H9 (cell line): ENCODE measurements at regions not wholly inside any gene's neighbourhood (a gene's known extent, or its start where the extent isn't known, plus 50 kb on each side); places are given as distances from the start of the nearest gene placed in this dataset.

Experiments used
- DNase-seq: peaks from one replicate; pipeline ENCODE4 v3.0.0-alpha.2; 2017
- H2AFZ ChIP-seq: one replicate; pipeline ENCODE4 v1.6.1; 2013; ENCODE audit warnings: mild to moderate bottlenecking, low read length, control low read depth, moderate library complexity
- H2AK5ac ChIP-seq: 2 replicates; pipeline ENCODE4 v1.6.1; 2013; ENCODE audit warnings: low read length, control low read depth, mixed read lengths; ENCODE audit not compliant: insufficient read length
- H2BK120ac ChIP-seq: one replicate; pipeline ENCODE4 v1.6.1; 2013; ENCODE audit warnings: low read depth, mild to moderate bottlenecking, low read length, control low read depth, inconsistent platforms; ENCODE audit not compliant: poor library complexity, severe bottlenecking
- H2BK12ac ChIP-seq: 2 replicates; pipeline ENCODE4 v1.6.1; 2013; ENCODE audit warnings: low read length, control low read depth, mixed read lengths, low read depth; ENCODE audit not compliant: insufficient read length
- H2BK15ac ChIP-seq: 2 replicates; pipeline ENCODE4 v1.6.1; 2013; ENCODE audit warnings: low read depth, low read length, control low read depth
- H2BK20ac ChIP-seq: one replicate; pipeline ENCODE4 v1.6.1; 2013; ENCODE audit warnings: low read depth, mild to moderate bottlenecking, low read length, control low read depth, inconsistent platforms; ENCODE audit not compliant: poor library complexity, severe bottlenecking
- H2BK5ac ChIP-seq: 2 replicates; pipeline ENCODE4 v1.6.1; 2013; ENCODE audit warnings: low read length, control low read depth, mixed read lengths; ENCODE audit not compliant: insufficient read length
- H3K14ac ChIP-seq: 2 replicates; pipeline ENCODE4 v1.6.1; 2013; ENCODE audit warnings: low read length, control low read depth; ENCODE audit not compliant: insufficient read depth
- H3K18ac ChIP-seq: 2 replicates; pipeline ENCODE4 v1.6.1; 2013; ENCODE audit warnings: low read depth, mild to moderate bottlenecking, mixed read lengths, low read length, control low read depth; ENCODE audit not compliant: insufficient read length
- H3K23ac ChIP-seq: 2 replicates; pipeline ENCODE4 v1.6.1; 2013; ENCODE audit warnings: low read length, control low read depth, mixed read lengths, low read depth; ENCODE audit not compliant: insufficient read length
- H3K23me2 ChIP-seq: 2 replicates; pipeline ENCODE4 v1.6.1; 2013; ENCODE audit warnings: low read depth, mild to moderate bottlenecking, mixed read lengths, low read length, control low read depth; ENCODE audit not compliant: insufficient read length, poor library complexity, severe bottlenecking
- H3K27ac ChIP-seq: 2 replicates; pipeline ENCODE4 v1.5.1; 2013; ENCODE audit warnings: low read length, control low read depth, mixed read lengths, low read depth; ENCODE audit not compliant: insufficient read length
- H3K27me3 ChIP-seq: 2 replicates; pipeline ENCODE4 v1.6.1; 2013; ENCODE audit warnings: low read length, control low read depth, inconsistent platforms; ENCODE audit not compliant: insufficient read depth
- H3K4ac ChIP-seq: 2 replicates; pipeline ENCODE4 v1.6.1; 2013; ENCODE audit warnings: low read depth, mild to moderate bottlenecking, control low read depth, inconsistent platforms, low read length, moderate library complexity
- H3K4me1 ChIP-seq: 2 replicates; pipeline ENCODE4 v1.6.1; 2013; ENCODE audit warnings: low read length, control low read depth, inconsistent platforms; ENCODE audit not compliant: insufficient read depth
- H3K4me2 ChIP-seq: 2 replicates; pipeline ENCODE4 v1.6.1; 2013; ENCODE audit warnings: low read length, control low read depth, mixed read lengths; ENCODE audit not compliant: insufficient read length, insufficient read depth
- H3K56ac ChIP-seq: 2 replicates; pipeline ENCODE4 v1.6.1; 2013; ENCODE audit warnings: low read depth, mild to moderate bottlenecking, mixed read lengths, low read length, control low read depth; ENCODE audit not compliant: insufficient read length
- H3K79me1 ChIP-seq: 2 replicates; pipeline ENCODE4 v1.6.1; 2013; ENCODE audit warnings: low read depth, mild to moderate bottlenecking, moderate library complexity, low read length, control low read depth, inconsistent platforms; ENCODE audit not compliant: insufficient read depth, poor library complexity, severe bottlenecking
- H3K79me2 ChIP-seq: 2 replicates; pipeline ENCODE4 v1.6.1; 2013; ENCODE audit warnings: low read length, control low read depth, inconsistent platforms; ENCODE audit not compliant: insufficient read depth
- H3K9ac ChIP-seq: 2 replicates; pipeline ENCODE4 v1.6.1; 2013; ENCODE audit warnings: low read length, control low read depth, mixed read lengths; ENCODE audit not compliant: insufficient read length; ENCODE audit errors: extremely low read depth
- H3K9me3 ChIP-seq: one replicate; pipeline ENCODE4 v1.6.1; 2013; ENCODE audit warnings: low read depth, low read length, inconsistent platforms; ENCODE audit not compliant: control insufficient read depth
- H3T11ph ChIP-seq: one replicate; pipeline ENCODE4 v1.6.1; 2013; ENCODE audit warnings: mild to moderate bottlenecking, low read length, control low read depth, inconsistent platforms
- H4K20me1 ChIP-seq: one replicate; pipeline ENCODE4 v1.6.1; 2013; ENCODE audit not compliant: control insufficient read depth, insufficient read length, insufficient read depth
- H4K5ac ChIP-seq: 2 replicates; pipeline ENCODE4 v1.6.1; 2013; ENCODE audit warnings: low read depth, mild to moderate bottlenecking, mixed read lengths, low read length, control low read depth; ENCODE audit not compliant: insufficient read length
- H4K8ac ChIP-seq: replicated peaks from 2 replicates; pipeline ENCODE4 v1.6.1; 2013; ENCODE audit warnings: low read length, control low read depth, mixed read lengths, low read depth; ENCODE audit not compliant: insufficient read length
- H4K91ac ChIP-seq: 2 replicates; pipeline ENCODE4 v1.6.1; 2013; ENCODE audit warnings: low read depth, mild to moderate bottlenecking, moderate library complexity, mixed read lengths, low read length, control low read depth; ENCODE audit not compliant: insufficient read length
- H3K27ac Mint-ChIP-seq, 3 experiments: 2 replicates in 2 of 3; 3 replicates in 1 of 3; pipeline ENCODE4 v1.8.0; 2020 to 2021; ENCODE audit warnings: mixed read lengths in 3 of 3, mild to moderate bottlenecking in 1 of 3, moderate library complexity in 1 of 3
- H3K27me3 Mint-ChIP-seq: 2 replicates; pipeline ENCODE4 v1.8.0; 2021; ENCODE audit warnings: low read depth, mild to moderate bottlenecking, moderate library complexity, mixed read lengths
- H3K36me3 Mint-ChIP-seq, 3 experiments: 2 replicates in 2 of 3; 3 replicates in 1 of 3; pipeline ENCODE4 v1.8.0; 2020 to 2021; ENCODE audit warnings: low read depth in 3 of 3, mixed read lengths in 3 of 3; ENCODE audit not compliant: insufficient read depth in 1 of 3
- H3K4me1 Mint-ChIP-seq, 2 experiments: 2 replicates each; pipeline ENCODE4 v1.8.0; 2020; ENCODE audit warnings: mixed read lengths in 2 of 2
- H3K4me3 Mint-ChIP-seq, 2 experiments: 2 replicates in 1 of 2; 3 replicates in 1 of 2; pipeline ENCODE4 v1.8.0; 2020 to 2021; ENCODE audit warnings: mild to moderate bottlenecking in 2 of 2, mixed read lengths in 2 of 2, moderate library complexity in 1 of 2
- H3K9me3 Mint-ChIP-seq, 2 experiments: 2 replicates in 1 of 2; 3 replicates in 1 of 2; pipeline ENCODE4 v1.8.0; 2020; ENCODE audit warnings: mild to moderate bottlenecking in 2 of 2, mixed read lengths in 2 of 2, moderate library complexity in 1 of 2
- WGBS: extraction: QIAGEN DNeasy Blood & Tissue Kit; methylation state at CpG from one replicate; pipeline ENCODE4 v1.1.7; 2013; ENCODE audit warnings: missing lambda C conversion rate, low lambda C conversion rate, mixed read lengths; ENCODE audit not compliant: insufficient read length; ENCODE audit errors: extremely low coverage; 5-methylcytosine and 5-hydroxymethylcytosine counted together
- TF ChIP-seq, protein P1 (sequence below): fragments of 200-600 bp; sonication (generic); conservative IDR thresholded peaks from 3 replicates; pipeline ENCODE4 v1.8.0; 2021; ENCODE audit warnings: antibody characterized with exemption, mild to moderate bottlenecking

DNA sequence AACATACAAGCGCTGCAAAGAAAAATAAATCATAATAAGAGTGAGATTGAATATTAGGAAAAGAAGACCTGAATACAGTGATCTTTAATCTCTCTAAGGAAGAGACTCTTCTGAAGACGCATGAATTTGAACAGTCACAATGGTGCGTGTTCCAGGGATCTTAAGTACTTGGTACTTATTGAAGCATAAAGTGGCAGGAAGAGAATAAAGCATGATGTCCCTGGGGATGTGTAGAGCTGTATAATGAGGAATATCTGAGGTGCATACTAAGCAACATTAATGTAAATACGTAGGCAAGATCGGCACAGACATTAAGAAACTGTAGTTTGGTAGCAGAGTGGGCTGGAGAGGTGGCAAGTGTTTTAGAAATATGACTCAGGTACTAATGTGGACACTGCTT is 246.2 kb upstream of the MCTP2 start:
- Histone ChIP-seq H4K5ac (no peak overlapping the region), H4K91ac (no peak overlapping the region), H4K8ac (no peak overlapping the region), H3K9me3 (no peaks in the 10 kb centered on the region), H3K9ac (no peak overlapping the region), H2BK5ac (no peak overlapping the region), H3K4ac (no peak overlapping the region), H2BK120ac (no peak overlapping the region), H3K27ac (no peak overlapping the region), H3T11ph (no peak overlapping the region), H2BK20ac (no peak overlapping the region), H2BK15ac (no peak overlapping the region), H2AK5ac (no peak overlapping the region), H2BK12ac (no peak overlapping the region), H3K4me2 (no peak overlapping the region), H3K4me1 (no peaks in the 10 kb centered on the region), H3K14ac (no peak overlapping the region), H4K20me1 (no peaks in the 10 kb centered on the region), H3K18ac (no peak overlapping the region), H3K23ac (no peak overlapping the region), H3K56ac (no peak overlapping the region), H3K79me1 (no peaks in the 10 kb centered on the region), H3K27me3 (no peaks in the 10 kb centered on the region), H3K23me2 (no peaks in the 10 kb centered on the region), H2AFZ (no peak overlapping the region), H3K79me2 (no peaks in the 10 kb centered on the region)
- Mint-ChIP-seq H3K27ac (no peak overlapping the region), H3K27me3 (no peaks in the 10 kb centered on the region), H3K36me3 (no peaks in the 10 kb centered on the region), H3K4me3 (no peak overlapping the region), H3K9me3 (no peaks in the 10 kb centered on the region), H3K4me1 (peaks cover 0 to 6% of the 10 kb centered on the region in 2 experiments; a peak in 2 of 4 replicates)
- no CpG with 5 or more reads among the region's 5 CpGs for WGBS
- no peak for DNase-seq
- TF ChIP-seq, protein P1, sequence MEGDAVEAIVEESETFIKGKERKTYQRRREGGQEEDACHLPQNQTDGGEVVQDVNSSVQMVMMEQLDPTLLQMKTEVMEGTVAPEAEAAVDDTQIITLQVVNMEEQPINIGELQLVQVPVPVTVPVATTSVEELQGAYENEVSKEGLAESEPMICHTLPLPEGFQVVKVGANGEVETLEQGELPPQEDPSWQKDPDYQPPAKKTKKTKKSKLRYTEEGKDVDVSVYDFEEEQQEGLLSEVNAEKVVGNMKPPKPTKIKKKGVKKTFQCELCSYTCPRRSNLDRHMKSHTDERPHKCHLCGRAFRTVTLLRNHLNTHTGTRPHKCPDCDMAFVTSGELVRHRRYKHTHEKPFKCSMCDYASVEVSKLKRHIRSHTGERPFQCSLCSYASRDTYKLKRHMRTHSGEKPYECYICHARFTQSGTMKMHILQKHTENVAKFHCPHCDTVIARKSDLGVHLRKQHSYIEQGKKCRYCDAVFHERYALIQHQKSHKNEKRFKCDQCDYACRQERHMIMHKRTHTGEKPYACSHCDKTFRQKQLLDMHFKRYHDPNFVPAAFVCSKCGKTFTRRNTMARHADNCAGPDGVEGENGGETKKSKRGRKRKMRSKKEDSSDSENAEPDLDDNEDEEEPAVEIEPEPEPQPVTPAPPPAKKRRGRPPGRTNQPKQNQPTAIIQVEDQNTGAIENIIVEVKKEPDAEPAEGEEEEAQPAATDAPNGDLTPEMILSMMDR, result no peak
